GM06990 (cell line): ENCODE measurements at regions not wholly inside any gene's neighbourhood (a gene's known extent, or its start where the extent isn't known, plus 50 kb on each side); places are given as distances from the start of the nearest gene placed in this dataset.

Source experiments
- DNase-seq: peaks from one replicate; pipeline ENCODE4 v3.0.0-alpha.2; 2011; ENCODE audit not compliant: insufficient read length; ENCODE audit errors: extremely low read depth
- H3K27me3 ChIP-seq: replicated peaks from 2 replicates; pipeline ENCODE4 v1.6.0; 2011; ENCODE audit warnings: low read length; ENCODE audit not compliant: control insufficient read depth, insufficient read depth
- H3K36me3 ChIP-seq: 2 replicates; pipeline ENCODE4 v1.5.1; 2011; ENCODE audit warnings: low read length; ENCODE audit not compliant: control insufficient read depth, insufficient read depth
- H3K4me3 ChIP-seq: replicated peaks from 2 replicates; pipeline ENCODE4 v1.5.1; 2011; ENCODE audit warnings: low read depth, mild to moderate bottlenecking, control low read depth, low read length
- TF ChIP-seq, protein P1 (sequence below): IDR thresholded peaks from 2 replicates; pipeline ENCODE4 v1.5.1; 2011; ENCODE audit warnings: low read length, control low read depth, mild to moderate bottlenecking, inconsistent platforms; ENCODE audit not compliant: insufficient read depth, poor library complexity, severe bottlenecking

DNA sequence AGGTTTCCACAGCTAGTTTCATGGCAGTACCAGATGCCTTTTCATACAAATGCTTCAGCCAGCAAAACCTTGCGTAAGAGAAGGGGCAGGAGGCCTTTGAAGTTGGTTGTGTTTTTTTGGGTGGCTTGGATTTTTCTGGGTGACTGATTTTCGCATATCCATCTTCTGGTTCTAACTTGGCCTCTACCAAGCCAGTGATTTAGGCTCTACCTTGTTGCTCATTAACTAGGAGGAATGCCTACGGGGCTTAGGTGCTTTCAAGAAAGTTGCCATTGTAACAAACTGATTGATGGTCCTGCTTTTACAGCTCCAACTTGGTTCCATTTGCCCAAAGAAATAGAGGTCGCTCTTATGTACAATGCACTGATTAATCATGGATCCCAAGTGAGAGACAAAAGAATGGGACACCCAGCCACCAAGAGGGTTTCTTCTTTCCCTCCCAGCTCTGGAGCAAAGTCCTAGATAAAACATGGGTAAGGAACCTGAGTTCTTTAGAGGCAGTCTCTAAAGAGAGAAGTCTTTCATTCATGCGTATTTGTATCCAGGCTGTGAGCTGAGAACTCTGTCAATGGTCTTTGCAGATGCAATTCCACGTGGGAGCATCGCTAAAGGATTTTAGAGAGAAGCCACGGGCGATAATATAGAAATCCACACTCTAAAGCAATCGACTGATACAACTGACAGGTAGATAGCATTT is 92.1 kb upstream of the FGFR2 start:
- no peaks in the 10 kb centered on the region; the same call in 1 of the 2 replicates for H3K27me3 ChIP-seq

DNA sequence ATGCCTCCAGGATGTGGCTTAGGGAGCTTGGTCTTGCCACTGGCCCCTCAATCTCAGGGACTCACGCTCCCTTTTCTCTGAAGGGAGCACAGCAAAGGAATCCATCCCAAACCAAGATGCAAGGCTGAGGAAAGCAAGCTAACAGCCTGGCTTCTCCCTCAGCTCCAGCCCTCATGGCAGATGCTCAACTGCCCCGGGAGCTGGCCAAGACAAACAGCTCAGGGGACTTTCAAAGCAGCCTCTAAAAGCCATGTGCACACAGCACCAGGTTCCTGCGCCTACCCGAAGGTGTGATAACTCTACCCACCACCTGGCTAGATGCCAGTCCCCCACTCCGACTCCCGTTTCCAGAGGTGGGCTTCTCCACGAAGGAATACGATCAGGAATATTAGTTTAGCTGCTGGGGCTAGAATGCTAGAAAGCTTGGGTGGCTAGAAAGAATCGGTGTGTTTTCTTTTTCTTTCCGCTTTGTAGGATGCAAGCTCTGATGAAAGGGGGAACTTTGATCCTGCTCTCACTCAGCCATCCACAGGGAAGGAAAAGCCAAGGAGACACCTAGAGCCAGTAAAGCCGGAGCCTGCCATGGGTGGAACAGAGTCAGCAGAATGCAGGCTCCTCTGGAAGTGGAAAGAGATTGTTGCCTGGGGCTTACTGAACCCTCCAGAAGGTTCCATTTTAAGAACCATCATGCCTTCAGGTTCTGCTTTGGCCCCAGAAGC is 89.0 kb upstream of the FGFR2 start:
- Histone ChIP-seq H3K4me3 (no peak overlapping the region), H3K36me3 (no peaks in the 10 kb centered on the region), H3K27me3 (no peaks in the 10 kb centered on the region; the same call in 1 of the 2 replicates)
- TF ChIP-seq, protein P1, sequence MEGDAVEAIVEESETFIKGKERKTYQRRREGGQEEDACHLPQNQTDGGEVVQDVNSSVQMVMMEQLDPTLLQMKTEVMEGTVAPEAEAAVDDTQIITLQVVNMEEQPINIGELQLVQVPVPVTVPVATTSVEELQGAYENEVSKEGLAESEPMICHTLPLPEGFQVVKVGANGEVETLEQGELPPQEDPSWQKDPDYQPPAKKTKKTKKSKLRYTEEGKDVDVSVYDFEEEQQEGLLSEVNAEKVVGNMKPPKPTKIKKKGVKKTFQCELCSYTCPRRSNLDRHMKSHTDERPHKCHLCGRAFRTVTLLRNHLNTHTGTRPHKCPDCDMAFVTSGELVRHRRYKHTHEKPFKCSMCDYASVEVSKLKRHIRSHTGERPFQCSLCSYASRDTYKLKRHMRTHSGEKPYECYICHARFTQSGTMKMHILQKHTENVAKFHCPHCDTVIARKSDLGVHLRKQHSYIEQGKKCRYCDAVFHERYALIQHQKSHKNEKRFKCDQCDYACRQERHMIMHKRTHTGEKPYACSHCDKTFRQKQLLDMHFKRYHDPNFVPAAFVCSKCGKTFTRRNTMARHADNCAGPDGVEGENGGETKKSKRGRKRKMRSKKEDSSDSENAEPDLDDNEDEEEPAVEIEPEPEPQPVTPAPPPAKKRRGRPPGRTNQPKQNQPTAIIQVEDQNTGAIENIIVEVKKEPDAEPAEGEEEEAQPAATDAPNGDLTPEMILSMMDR: no peak
- DNase-seq: no peak

More for the DNA sequence above, 92.1 kb upstream of the FGFR2 start:
- no peak for DNase-seq
- Histone ChIP-seq H3K4me3 (no peak overlapping the region), H3K36me3 (no peaks in the 10 kb centered on the region)
- TF ChIP-seq, protein P1: no peak

DNA sequence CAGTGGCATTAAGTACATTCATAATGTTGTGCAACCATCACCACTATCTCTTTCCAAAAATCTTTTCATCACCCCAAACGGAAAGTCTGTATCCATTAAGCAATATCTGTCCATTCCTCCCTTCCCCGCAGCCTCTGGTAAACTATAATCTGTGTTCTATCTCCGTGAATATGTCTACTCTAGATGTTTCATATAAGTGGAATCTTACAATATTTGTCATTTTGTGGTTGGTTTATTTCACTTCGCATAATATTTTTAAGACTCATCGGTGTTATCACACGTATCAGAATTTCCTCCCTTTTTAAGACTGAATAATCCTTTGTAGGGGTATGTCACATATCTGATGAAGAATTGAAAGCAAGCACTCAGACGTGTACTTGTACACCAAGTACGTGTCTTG is 86.0 kb upstream of the FGFR2 start:
- Histone ChIP-seq H3K36me3 (no peaks in the 10 kb centered on the region), H3K4me3 (no peak overlapping the region), H3K27me3 (no peaks in the 10 kb centered on the region; the same call in 1 of the 2 replicates)
- TF ChIP-seq, protein P1: no peak
- no peak for DNase-seq

DNA sequence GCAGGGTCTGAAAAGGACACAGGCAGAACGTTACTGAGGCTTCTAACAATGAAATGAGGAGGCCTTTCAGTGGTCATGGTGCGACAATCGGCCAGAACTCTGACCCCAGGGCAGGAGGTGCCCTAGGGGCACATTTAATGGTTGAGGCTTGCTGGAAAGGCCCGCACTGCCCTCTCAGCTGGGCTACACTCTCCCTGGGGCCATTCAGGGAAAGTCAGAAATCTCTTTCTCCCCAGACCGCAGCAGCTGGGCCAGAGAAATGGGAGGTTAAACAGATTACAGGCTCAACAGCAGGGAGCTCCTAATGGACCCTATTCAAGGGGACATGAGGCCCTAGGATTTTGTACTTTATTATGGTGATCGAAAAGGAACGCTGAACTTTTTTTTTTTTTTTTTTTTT is 85.6 kb upstream of the FGFR2 start:
- no peak for DNase-seq
- TF ChIP-seq, protein P1: no peak
- Histone ChIP-seq H3K4me3 (no peak overlapping the region), H3K36me3 (no peaks in the 10 kb centered on the region), H3K27me3 (no peaks in the 10 kb centered on the region; the same call in 1 of the 2 replicates)

DNA sequence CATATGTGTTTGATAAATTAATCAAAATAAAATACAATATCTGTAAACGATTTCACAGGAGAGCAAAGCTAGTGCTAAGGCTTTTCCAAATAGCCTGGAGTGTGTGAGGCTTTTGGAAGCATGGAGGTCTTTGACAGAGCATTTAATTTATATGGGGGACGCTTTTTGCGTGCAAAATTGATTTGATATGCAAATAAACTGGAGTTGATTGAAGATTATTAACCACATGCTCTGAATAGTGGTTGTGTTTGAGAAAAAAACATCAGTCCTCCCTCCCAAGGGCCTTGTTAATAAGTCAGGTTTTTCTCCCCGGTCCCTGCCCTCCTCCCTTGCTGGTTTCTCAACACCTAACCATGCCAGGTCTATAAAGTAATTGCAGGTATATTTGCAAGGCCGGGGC is 85.1 kb upstream of the FGFR2 start:
- TF ChIP-seq, protein P1: no peak
- Histone ChIP-seq H3K27me3 (no peaks in the 10 kb centered on the region; the same call in 1 of the 2 replicates), H3K36me3 (no peaks in the 10 kb centered on the region), H3K4me3 (no peak overlapping the region)
- no peak for DNase-seq
